GM12878 (cell line): ENCODE measurements at regions not wholly inside any gene's neighbourhood (a gene's known extent, or its start where the extent isn't known, plus 50 kb on each side); places are given as distances from the start of the nearest gene placed in this dataset.

Experiments used
- ATAC-seq: fragments of 200-7000 bp; cut with Tn5 transposase; 3 replicates; pipeline ENCODE4 v1.9.1; 2020; ENCODE audit warnings: mild to moderate bottlenecking, moderate library complexity
- BruUV-seq: library from RNA; stranded (reverse); fragments of 400-500 nt; replicated peaks from 2 replicates; lab custom pipeline; 2021; lab: Mats Ljungman, UMichigan
- CTCF ChIA-PET: fragments of 300-600 bp; sonication (Branson Sonifier 250); formaldehyde crosslinking; extraction: SDS; loops from one replicate; lab custom pipeline; 2021; ENCODE audit warnings: inconsistent platforms; lab: Yijun Ruan, JAX
- POLR2A ChIA-PET: fragments of 350-600 bp; formaldehyde crosslinking; extraction: SDS; loops from one replicate; lab custom pipeline; 2021; ENCODE audit warnings: inconsistent platforms; lab: Charles Lee
- RAD21 ChIA-PET: fragments of 300-600 bp; sonication (Branson Sonifier 250); formaldehyde crosslinking; loops from one replicate; lab custom pipeline; 2023; ENCODE audit warnings: antibody characterized with exemption; ENCODE audit not compliant: unreplicated experiment; lab: Charles Lee
- SMC1A ChIA-PET: fragments of 300-600 bp; sonication (Branson Sonifier 250); formaldehyde crosslinking; loops from one replicate; lab custom pipeline; 2023; ENCODE audit not compliant: unreplicated experiment, uncharacterized antibody; lab: Charles Lee
- DNase-seq: peaks from one replicate; pipeline ENCODE4 v3.0.0-alpha.2; 2011; ENCODE audit warnings: low read depth, low spot score
- FAIRE-seq: peaks from 3 replicates; lab custom pipeline; 2011; peaks lifted over from hg19 to GRCh38; lab: Jason Lieb, UNC
- H2AFZ ChIP-seq: 2 replicates; pipeline ENCODE4 v1.6.0; 2011; ENCODE audit warnings: low read depth, low read length, control low read depth; ENCODE audit not compliant: control insufficient read depth
- H3K27ac ChIP-seq: 2 replicates; pipeline ENCODE4 v1.5.1; 2011; ENCODE audit warnings: control low read depth; ENCODE audit not compliant: control insufficient read depth, insufficient read depth
- H3K27me3 ChIP-seq, 2 experiments: replicated peaks in 1 of 2; 2 replicates each; pipeline versions ENCODE4 v1.6.0 to v1.6.1; 2011; ENCODE audit warnings: low read length in 1 of 2; ENCODE audit not compliant: control insufficient read depth in 2 of 2, insufficient read depth in 2 of 2
- H3K36me3 ChIP-seq, 2 experiments: 2 replicates each; pipeline ENCODE4 v1.5.1; 2011; ENCODE audit warnings: low read length in 1 of 2; ENCODE audit not compliant: control insufficient read depth in 2 of 2, insufficient read depth in 2 of 2
- H3K4me1 ChIP-seq: 2 replicates; pipeline ENCODE4 v1.6.1; 2011; ENCODE audit warnings: mild to moderate bottlenecking, low read length, moderate library complexity, mixed read lengths; ENCODE audit not compliant: control insufficient read depth, insufficient read depth
- H3K4me2 ChIP-seq: 2 replicates; pipeline ENCODE4 v1.6.0; 2011; ENCODE audit warnings: control low read depth; ENCODE audit not compliant: control insufficient read depth, insufficient read depth
- H3K4me3 ChIP-seq: fragments of 200-600 bp; sonication (generic); 2 replicates; pipeline ENCODE4 v1.5.1; 2016
- H3K79me2 ChIP-seq: 2 replicates; pipeline ENCODE4 v1.6.0; 2011; ENCODE audit warnings: low read length; ENCODE audit not compliant: control insufficient read depth, insufficient read depth
- H3K9ac ChIP-seq: 2 replicates; pipeline ENCODE4 v1.8.0; 2011; ENCODE audit warnings: low read length, control low read depth, mixed read lengths; ENCODE audit not compliant: control insufficient read depth, insufficient read depth
- H3K9me3 ChIP-seq: replicated peaks from 3 replicates; pipeline ENCODE4 v1.5.1; 2011; ENCODE audit warnings: mild to moderate bottlenecking, low read length; ENCODE audit not compliant: control insufficient read depth, insufficient read depth
- H4K20me1 ChIP-seq: 2 replicates; pipeline ENCODE4 v1.6.0; 2011; ENCODE audit not compliant: control insufficient read depth, insufficient read depth
- CBX3 ChIP-seq: fragments of 200-600 bp; sonication (generic); IDR thresholded peaks from 2 replicates; pipeline ENCODE4 v1.6.1; 2016; ENCODE audit warnings: low read depth, borderline replicate concordance
- FOXM1 ChIP-seq: IDR thresholded peaks from 2 replicates; pipeline ENCODE4 v1.6.1; 2012; ENCODE audit warnings: low read depth, mild to moderate bottlenecking, inconsistent platforms, low read length, moderate library complexity
- GABPA ChIP-seq: IDR thresholded peaks from 2 replicates; pipeline ENCODE4 v1.6.1; 2014; ENCODE audit warnings: antibody characterized with exemption, low read depth, mild to moderate bottlenecking, inconsistent platforms
- IRF5 ChIP-seq: fragments of 450-650 bp; IDR thresholded peaks from 2 replicates; pipeline ENCODE4 v1.6.1; 2017; ENCODE audit warnings: borderline replicate concordance
- NFYB ChIP-seq: IDR thresholded peaks from 2 replicates; pipeline ENCODE4 v1.6.1; 2011; ENCODE audit warnings: low read depth, mild to moderate bottlenecking, low read length, improper control_type of control experiment, moderate library complexity; ENCODE audit not compliant: insufficient read depth
- NR2C2 ChIP-seq: IDR thresholded peaks from 2 replicates; pipeline ENCODE4 v1.6.1; 2011; ENCODE audit warnings: borderline replicate concordance, low read depth; ENCODE audit not compliant: control insufficient read depth, insufficient read length
- NRF1 ChIP-seq: conservative IDR thresholded peaks from 2 replicates; pipeline ENCODE4 v1.6.1; 2011; ENCODE audit warnings: mild to moderate bottlenecking, low read depth, low read length, improper control_type of control experiment
- PML ChIP-seq: IDR thresholded peaks from 2 replicates; pipeline ENCODE4 v1.6.1; 2012; ENCODE audit warnings: low read length, inconsistent platforms
- POLR2AphosphoS5 ChIP-seq: IDR thresholded peaks from 2 replicates; pipeline ENCODE4 v1.6.1; 2011; ENCODE audit warnings: mild to moderate bottlenecking, low read length, inconsistent platforms
- SIN3A ChIP-seq: IDR thresholded peaks from 2 replicates; pipeline ENCODE4 v1.6.1; 2012; ENCODE audit warnings: low read depth, low read length, improper control_type of control experiment
- SRF ChIP-seq, 2 experiments: IDR thresholded peaks; 2 replicates each; pipeline ENCODE4 v1.6.1; 2011; ENCODE audit warnings: low read depth in 2 of 2, low read length in 2 of 2, mild to moderate bottlenecking in 1 of 2, moderate library complexity in 1 of 2
- STAT1 ChIP-seq: fragments of 450-650 bp; conservative IDR thresholded peaks from 2 replicates; pipeline ENCODE4 v1.6.1; 2014; ENCODE audit warnings: antibody characterized with exemption, mild to moderate bottlenecking
- ZNF274 ChIP-seq: IDR thresholded peaks from one replicate; pipeline ENCODE4 v1.8.0; 2011; ENCODE audit not compliant: insufficient read length, insufficient read depth
- WGBS: methylation state at CpG from one replicate; pipeline ENCODE4 v1.1.6; 2016; ENCODE audit warnings: low lambda C conversion rate; ENCODE audit not compliant: insufficient replicate concordance, insufficient coverage; ENCODE audit errors: missing lambda C conversion rate; 5-methylcytosine and 5-hydroxymethylcytosine counted together
- in situ Hi-C: fragments of 300-500 bp; cut with MboI; formaldehyde crosslinking; loops from 9 replicates; pipeline ENCODE4 v1.14.3; 2018; ENCODE audit warnings: mixed read lengths
- intact Hi-C: fragments of 100-400 bp; cut with micrococcal nuclease; formaldehyde crosslinking; loops from one replicate; pipeline ENCODE4 v1.14.2; 2022; ENCODE audit not compliant: unreplicated experiment
- TF ChIP-seq, protein P1 (sequence below): fragments of 450-650 bp; IDR thresholded peaks from 2 replicates; pipeline ENCODE4 v1.6.1; 2017; ENCODE audit warnings: mild to moderate bottlenecking, moderate library complexity

DNA sequence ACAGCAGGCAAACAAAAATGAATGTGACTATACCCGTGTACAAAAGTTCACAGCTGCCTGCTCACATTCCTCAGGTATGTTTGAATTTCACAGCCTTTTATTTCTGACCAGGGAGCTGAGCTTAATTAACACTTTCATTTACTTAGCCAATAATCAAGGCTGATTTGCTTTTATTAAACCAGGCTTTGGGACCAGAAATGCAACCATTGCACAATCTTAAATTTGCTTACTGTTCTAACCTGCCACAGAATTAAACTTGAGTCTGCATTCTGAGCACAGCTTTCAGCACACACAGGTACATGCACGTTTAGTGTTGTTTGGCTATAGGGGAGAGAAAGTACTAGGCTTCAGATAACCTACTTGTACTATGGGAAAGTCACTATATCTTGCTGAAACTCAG, 372.4 kb upstream of the ATP5MC3 start:
- CTCF ChIA-PET, result no interaction called here
- intact Hi-C loops, result no loop called here
- FAIRE-seq, result no peak

More for the DNA sequence above, 372.4 kb upstream of the ATP5MC3 start:
- H4K20me1 ChIP-seq, result no peaks in the 10 kb centered on the region
- H2AFZ ChIP-seq, result no peak overlapping the region
- WGBS, result 3% methylated on average over 2 of the region's 2 CpGs
- H3K9ac ChIP-seq, result no peak overlapping the region
- in situ Hi-C loops, result no loop called here
- TF ChIP-seq SRF (IDR thresholded peaks at IDR 0.05; ENCODE audit: low read depth in 2 of 2, low read length in 2 of 2) (no peak), GABPA (no peak), NRF1 (no peak), STAT1 (no peak), IRF5 (no peak), PML (no peak), ZNF274 (no peak), SIN3A (no peak), NR2C2 (no peak), FOXM1 (no peak), CBX3 (no peak), POLR2AphosphoS5 (no peak), NFYB (no peak)
- TF ChIP-seq, protein P1, sequence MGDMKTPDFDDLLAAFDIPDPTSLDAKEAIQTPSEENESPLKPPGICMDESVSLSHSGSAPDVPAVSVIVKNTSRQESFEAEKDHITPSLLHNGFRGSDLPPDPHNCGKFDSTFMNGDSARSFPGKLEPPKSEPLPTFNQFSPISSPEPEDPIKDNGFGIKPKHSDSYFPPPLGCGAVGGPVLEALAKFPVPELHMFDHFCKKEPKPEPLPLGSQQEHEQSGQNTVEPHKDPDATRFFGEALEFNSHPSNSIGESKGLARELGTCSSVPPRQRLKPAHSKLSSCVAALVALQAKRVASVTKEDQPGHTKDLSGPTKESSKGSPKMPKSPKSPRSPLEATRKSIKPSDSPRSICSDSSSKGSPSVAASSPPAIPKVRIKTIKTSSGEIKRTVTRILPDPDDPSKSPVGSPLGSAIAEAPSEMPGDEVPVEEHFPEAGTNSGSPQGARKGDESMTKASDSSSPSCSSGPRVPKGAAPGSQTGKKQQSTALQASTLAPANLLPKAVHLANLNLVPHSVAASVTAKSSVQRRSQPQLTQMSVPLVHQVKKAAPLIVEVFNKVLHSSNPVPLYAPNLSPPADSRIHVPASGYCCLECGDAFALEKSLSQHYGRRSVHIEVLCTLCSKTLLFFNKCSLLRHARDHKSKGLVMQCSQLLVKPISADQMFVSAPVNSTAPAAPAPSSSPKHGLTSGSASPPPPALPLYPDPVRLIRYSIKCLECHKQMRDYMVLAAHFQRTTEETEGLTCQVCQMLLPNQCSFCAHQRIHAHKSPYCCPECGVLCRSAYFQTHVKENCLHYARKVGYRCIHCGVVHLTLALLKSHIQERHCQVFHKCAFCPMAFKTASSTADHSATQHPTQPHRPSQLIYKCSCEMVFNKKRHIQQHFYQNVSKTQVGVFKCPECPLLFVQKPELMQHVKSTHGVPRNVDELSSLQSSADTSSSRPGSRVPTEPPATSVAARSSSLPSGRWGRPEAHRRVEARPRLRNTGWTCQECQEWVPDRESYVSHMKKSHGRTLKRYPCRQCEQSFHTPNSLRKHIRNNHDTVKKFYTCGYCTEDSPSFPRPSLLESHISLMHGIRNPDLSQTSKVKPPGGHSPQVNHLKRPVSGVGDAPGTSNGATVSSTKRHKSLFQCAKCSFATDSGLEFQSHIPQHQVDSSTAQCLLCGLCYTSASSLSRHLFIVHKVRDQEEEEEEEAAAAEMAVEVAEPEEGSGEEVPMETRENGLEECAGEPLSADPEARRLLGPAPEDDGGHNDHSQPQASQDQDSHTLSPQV, result no peak
- TF ChIP-seq, all 136 proteins: peak for 0
- H3K4me2 ChIP-seq, result no peak overlapping the region
- no peaks in the 10 kb centered on the region for H3K79me2 ChIP-seq
- no peaks in the 10 kb centered on the region for H3K4me1 ChIP-seq
- H3K36me3 ChIP-seq, result no peaks in the 10 kb centered on the region
- H3K9me3 ChIP-seq, result no peaks in the 10 kb centered on the region
- H3K4me3 ChIP-seq, result no peak overlapping the region
- RAD21 ChIA-PET, result no interaction called here
- no peak for DNase-seq
- no peaks in the 10 kb centered on the region for H3K27me3 ChIP-seq
- no peak for ATAC-seq
- POLR2A ChIA-PET, result no interaction called here
- SMC1A ChIA-PET, result no interaction called here
- no peak overlapping the region for H3K27ac ChIP-seq
- BruUV-seq, result no TSS peak
